ENCODE measurements at regions not wholly inside any gene's neighbourhood (a gene's known extent, or its start where the extent isn't known, plus 50 kb on each side); places are given as distances from the start of the nearest gene placed in this dataset.
A peak's percentile ranks its signal among the peaks of the same experiment; 100 is the strongest.
"Not testable (repeated sequence)": the region's sequence is repeated elsewhere in the genome, so short reads cannot be mapped to it uniquely, and the experiment has no call there.

- not testable (repeated sequence) for DNase-seq (ENCODE audit: low read depth, low spot score)
Observed at GRCh38 chr10:33956322-33956721, 621.9 kb upstream of the NRP1 start.

GRCh38 chr10:33955676-33956075, 621.2 kb upstream of the NRP1 start:
- DNase-seq (ENCODE audit: low read depth, low spot score): peak; percentile 44

DNA sequence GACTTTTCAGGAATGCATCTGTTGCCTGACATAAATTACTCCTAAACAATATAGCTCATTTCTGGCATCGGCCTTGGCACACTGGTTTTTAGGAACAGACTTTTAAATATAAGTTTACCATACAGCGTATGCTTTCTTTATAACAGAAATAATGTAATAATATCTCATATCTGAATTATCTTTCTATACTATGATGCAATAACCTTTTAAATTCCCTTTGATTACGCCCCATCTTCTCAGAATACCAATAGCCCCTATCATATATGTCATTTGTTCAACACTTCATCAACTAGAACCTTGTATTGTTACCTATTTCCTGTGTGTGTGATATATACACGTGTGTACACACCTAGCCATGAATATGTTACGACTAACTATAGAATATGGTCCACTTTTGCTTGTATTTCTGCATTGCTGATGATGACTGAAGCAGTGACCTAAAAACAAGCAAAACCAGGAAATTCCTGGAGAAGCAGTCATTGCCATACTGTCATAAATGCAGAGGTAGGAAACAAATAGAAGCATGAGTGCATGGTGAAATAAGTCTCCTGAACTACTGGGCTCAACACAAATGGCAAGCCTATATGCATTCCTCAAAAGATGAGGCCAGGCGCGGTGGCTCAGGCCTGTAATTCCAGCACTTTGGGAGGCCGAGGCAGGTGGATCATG, 618.4 kb upstream of the NRP1 start:
- DNase-seq (ENCODE audit: low read depth, low spot score): peak; percentile 10

GRCh38 chr10:33950206-33950605, 615.7 kb upstream of the NRP1 start:
- DNase-seq (ENCODE audit: low read depth, low spot score): no peak

GRCh38 chr10:33947544-33947943, 613.1 kb upstream of the NRP1 start:
- no peak for DNase-seq (ENCODE audit: low read depth, low spot score)

DNA sequence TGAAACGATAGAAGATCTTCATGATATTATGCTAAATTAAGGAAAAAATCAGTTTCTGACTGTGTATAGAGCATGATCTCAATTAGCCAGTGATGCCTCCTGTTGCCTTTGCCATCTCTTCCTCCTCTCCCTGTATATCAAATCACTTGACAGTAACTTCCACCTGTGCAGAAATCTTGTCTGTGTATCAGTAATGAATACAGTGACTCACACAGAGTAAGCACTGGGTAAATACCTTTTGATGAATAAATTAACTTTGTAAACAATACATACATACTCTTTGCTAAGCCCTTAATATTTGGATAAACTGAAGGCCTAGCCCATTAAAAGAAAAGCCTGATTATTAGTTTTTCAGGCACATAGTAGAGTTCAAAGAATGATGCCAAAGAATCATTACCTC, 610.6 kb upstream of the NRP1 start:
- no peak for DNase-seq (ENCODE audit: low read depth, low spot score)

DNA sequence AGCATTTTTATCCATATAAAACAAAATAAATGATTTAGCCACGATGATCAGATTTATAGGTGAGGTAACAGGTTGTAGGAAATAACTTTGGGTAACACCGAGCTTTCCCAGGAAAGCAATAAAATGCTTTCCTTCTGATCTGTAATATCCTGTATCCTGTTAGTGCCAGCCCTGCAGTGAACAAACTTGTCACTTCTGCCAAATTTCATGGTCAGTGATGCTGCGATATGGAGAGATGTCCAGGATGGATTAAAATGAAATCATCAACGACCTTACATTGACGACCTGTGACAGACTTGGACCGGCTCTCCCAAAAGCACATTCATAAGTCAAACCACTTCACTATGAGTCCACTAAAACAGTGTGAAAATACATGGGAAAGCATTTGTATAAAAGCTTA, 608.0 kb upstream of the NRP1 start:
- DNase-seq (ENCODE audit: low read depth, low spot score): no peak

GRCh38 chr10:33939892-33940291, 605.4 kb upstream of the NRP1 start:
- no peak for DNase-seq (ENCODE audit: low read depth, low spot score)

- DNase-seq (ENCODE audit: low read depth, low spot score): no peak
Observed at GRCh38 chr10:33939410-33939809, 604.9 kb upstream of the NRP1 start.

DNA sequence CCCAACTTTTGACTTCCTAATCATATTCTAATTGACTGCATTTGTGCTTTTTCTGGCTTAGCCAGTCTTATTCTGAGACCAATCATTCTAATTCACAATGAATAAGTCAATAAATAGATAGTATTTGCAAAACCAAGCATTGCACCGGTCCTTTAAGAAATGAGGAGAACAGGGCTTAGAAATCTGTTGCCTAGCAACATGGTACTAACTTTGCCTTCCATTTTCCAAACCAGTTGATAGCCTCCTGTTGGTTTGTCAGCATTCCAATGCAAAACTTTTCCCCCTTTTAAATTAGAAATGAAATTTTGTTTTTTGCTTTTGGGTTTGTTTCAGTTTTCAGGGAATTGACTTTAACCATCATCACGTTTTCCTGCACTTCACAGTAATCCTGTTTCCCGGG, 603.5 kb upstream of the NRP1 start:
- DNase-seq (ENCODE audit: low read depth, low spot score): no peak

DNA sequence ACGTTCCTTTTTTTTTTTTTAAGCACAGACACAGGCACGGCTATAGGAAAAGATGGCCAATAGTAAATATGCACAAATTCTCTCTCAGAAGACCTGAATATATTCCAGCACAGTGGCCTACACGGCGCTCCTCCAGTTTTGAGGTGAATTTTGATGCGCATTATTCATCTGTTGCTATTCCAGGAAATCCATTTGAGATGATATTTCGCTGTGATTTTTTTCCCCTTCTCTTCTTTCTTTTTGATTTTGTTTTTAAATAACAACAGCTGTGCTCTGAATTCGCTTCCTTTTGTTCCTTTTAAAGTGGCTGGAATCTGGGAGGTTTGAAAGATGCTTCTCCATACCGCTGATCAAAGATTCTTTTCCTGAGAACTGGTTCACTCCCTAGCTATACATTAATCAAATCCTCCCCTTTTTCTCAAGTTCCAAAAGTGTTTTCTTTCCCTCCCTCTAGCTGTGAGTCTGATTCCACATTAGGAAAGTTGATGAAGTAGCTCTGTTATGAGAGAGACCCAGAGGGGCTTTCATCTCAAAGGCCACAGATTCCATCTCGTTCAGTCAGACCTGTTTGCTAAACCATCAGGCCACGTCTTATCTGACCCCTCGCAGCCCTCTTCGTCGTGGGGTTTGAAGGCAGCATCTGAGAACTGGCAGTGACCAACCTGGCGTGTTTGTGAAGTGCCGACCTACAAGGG, 602.7 kb upstream of the NRP1 start:
- no peak for DNase-seq (ENCODE audit: low read depth, low spot score)

- no peak for DNase-seq (ENCODE audit: low read depth, low spot score)
Observed at GRCh38 chr10:33935350-33935749, 600.9 kb upstream of the NRP1 start.

DNA sequence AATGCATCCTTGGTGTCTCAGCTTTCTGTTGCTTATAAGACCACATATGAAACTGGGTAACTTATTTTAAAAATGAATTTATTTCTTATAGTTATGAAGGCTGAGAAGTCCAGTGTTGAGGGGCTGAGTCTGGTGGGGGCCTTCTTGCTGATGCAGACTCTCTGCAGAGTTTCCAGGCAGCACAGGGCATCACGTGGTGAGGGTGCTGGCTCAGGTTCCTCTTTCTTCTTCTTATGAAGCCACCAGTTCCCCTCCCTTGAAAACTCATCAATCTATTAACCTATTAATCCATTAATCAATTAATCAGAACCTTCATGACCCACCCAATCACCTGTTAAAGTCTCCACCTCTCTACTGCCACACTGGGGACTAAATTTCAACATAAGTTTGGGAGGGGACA, 595.6 kb upstream of the NRP1 start:
- no peak for DNase-seq (ENCODE audit: low read depth, low spot score)

DNA sequence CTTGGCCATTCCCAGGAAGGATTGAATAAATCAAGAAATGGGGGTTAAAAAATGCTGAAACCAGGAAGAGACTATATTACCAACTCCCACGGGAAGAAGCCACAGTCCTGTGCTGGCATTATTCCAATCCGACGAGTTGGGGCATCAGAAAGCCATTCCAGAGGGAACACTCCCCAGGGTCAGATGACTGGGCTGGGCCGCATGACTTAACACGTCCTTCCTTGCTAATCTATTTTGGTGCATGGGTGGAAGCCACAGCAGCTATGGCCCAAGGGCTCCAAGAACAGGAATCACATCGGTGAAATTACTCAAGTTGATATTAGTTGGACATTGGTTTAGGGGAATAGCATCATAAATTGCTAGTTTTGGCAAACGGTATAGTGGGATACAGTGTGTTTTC, 592.9 kb upstream of the NRP1 start:
- no peak for DNase-seq (ENCODE audit: low read depth, low spot score)

DNA sequence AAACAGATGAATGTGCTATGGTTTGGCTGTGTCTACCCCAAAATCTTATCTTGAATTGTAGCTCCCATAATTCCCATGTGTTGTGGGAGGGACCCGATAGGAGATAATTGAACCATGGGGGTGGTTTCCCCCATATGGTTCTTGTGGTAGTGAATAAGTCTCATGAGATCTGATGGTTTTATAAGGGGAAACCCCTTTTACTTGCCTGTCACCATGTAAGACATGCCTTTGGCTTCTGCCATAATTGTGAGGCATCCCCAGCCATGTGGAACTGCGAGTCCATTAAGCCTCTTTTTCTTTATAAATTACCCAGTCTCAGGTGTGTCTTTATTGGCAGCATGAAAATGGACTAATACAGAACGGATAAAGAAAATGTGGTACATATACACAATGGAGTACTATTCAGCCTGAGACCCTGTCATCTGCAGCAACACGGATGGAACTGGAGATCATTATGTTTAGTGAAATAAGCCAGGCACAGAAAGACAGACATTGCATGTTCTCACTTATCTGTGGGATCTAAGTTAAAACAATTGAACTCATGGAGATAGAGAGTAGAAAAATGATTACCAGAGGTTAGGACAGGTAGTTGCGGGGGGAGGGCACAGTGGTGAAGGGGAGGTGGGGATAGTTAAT, 587.6 kb upstream of the NRP1 start:
- no peak for DNase-seq (ENCODE audit: low read depth, low spot score)

GRCh38 chr10:33920351-33920750, 585.9 kb upstream of the NRP1 start:
- no peak for DNase-seq (ENCODE audit: low read depth, low spot score)

DNA sequence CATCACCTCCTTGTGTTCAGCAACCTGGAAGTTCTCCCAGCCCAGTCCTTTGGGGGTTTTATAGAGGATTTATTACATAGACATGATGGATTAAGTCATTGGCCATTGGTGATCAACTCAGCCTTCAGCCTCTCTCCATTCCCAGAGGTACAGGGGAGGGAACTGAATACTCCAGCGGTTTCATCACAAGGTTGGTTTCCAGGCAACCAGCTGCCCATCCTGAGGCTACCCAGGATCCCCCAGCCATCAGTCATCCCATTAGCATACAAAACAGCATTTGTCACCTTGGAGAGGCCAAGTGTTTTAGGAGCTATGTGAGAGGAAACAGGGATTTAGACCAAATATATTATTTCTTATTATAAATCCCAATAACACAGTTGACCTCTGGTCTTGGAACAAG, 584.8 kb upstream of the NRP1 start:
- DNase-seq (ENCODE audit: low read depth, low spot score): no peak

- DNase-seq (ENCODE audit: low read depth, low spot score): no peak
Observed at GRCh38 chr10:33917069-33917780, 582.8 kb upstream of the NRP1 start.

GRCh38 chr10:33914746-33915145, 580.3 kb upstream of the NRP1 start:
- no peak for DNase-seq (ENCODE audit: low read depth, low spot score)

- no peak for DNase-seq (ENCODE audit: low read depth, low spot score)
Observed at GRCh38 chr10:33913194-33913593, 578.7 kb upstream of the NRP1 start.

DNA sequence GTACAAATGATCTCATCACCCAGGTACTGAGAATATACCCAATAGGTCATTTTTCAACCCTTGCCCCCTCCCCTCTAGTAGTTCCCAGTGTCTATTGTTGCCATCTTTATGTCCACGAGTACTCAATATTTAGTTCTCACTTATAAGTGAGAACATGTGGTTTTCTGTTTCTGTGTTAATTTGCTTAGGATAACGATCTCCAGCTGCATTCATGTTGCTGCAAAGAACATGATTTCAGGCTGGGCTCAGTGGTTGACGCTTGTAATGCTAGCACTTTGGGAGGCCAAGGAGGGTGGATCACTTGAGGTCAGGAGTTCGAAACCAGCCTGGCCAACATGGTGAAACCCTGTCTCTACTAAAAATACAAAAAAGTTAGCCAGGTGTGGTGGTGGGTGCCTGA, 575.0 kb upstream of the NRP1 start:
- DNase-seq (ENCODE audit: low read depth, low spot score): not testable (repeated sequence)

- peak; percentile 54 for DNase-seq (ENCODE audit: low read depth, low spot score)
Observed at GRCh38 chr10:33901166-33901565, 566.7 kb upstream of the NRP1 start.

Data from astrocyte of the hippocampus (primary cell).